SK-N-SH treated with all-trans-retinoic acid at 6 μM for 48 hours (cell line): ENCODE measurements at regions not wholly inside any gene's neighbourhood (a gene's known extent, or its start where the extent isn't known, plus 50 kb on each side); places are given as distances from the start of the nearest gene placed in this dataset.

Source experiments
- CSDC2 ChIP-seq: fragments of 250-450 bp; sonication (Bioruptor Pico); IDR thresholded peaks from 2 replicates; pipeline ENCODE4 v1.5.0; 2020; ENCODE audit warnings: mild to moderate bottlenecking, moderate library complexity
- ESRRG ChIP-seq: fragments of 250-450 bp; sonication (Bioruptor Pico); IDR thresholded peaks from 2 replicates; pipeline ENCODE4 v1.6.1; 2021; ENCODE audit warnings: mild to moderate bottlenecking
- PATZ1 ChIP-seq: fragments of 250-450 bp; sonication (Bioruptor Pico); IDR thresholded peaks from 2 replicates; pipeline ENCODE4 v1.8.0; 2020; ENCODE audit warnings: mild to moderate bottlenecking, moderate library complexity, borderline replicate concordance
- POU6F1 ChIP-seq: fragments of 250-450 bp; sonication (Bioruptor Pico); IDR thresholded peaks from 2 replicates; pipeline ENCODE4 v1.8.0; 2021; ENCODE audit warnings: low read depth, mild to moderate bottlenecking, moderate library complexity, borderline replicate concordance
- TOX ChIP-seq: fragments of 250-450 bp; sonication (Bioruptor Pico); IDR thresholded peaks from 2 replicates; pipeline ENCODE4 v1.8.0; 2021; ENCODE audit warnings: mild to moderate bottlenecking, moderate library complexity, borderline replicate concordance
- TSHZ2 ChIP-seq: fragments of 250-450 bp; sonication (Bioruptor Pico); IDR thresholded peaks from 2 replicates; pipeline ENCODE4 v1.5.0; 2020; ENCODE audit warnings: mild to moderate bottlenecking, moderate library complexity
- ZFP3 ChIP-seq: fragments of 250-450 bp; sonication (Bioruptor Pico); IDR thresholded peaks from 2 replicates; pipeline ENCODE4 v1.5.0; 2020; ENCODE audit warnings: mild to moderate bottlenecking, moderate library complexity

GRCh38 chr2:142827170-142827569 is 50.3 kb upstream of the KYNU start:
- TF ChIP-seq POU6F1 (no peak), ZFP3 (CRISPR knock-in tag) (no peak), TOX (no peak), PATZ1 (CRISPR knock-in tag) (no peak), CSDC2 (CRISPR knock-in tag) (no peak), ESRRG (no peak), TSHZ2 (CRISPR knock-in tag) (no peak)
